ENCODE measurements at regions not wholly inside any gene's neighbourhood (a gene's known extent, or its start where the extent isn't known, plus 50 kb on each side); places are given as distances from the start of the nearest gene placed in this dataset.

DNA sequence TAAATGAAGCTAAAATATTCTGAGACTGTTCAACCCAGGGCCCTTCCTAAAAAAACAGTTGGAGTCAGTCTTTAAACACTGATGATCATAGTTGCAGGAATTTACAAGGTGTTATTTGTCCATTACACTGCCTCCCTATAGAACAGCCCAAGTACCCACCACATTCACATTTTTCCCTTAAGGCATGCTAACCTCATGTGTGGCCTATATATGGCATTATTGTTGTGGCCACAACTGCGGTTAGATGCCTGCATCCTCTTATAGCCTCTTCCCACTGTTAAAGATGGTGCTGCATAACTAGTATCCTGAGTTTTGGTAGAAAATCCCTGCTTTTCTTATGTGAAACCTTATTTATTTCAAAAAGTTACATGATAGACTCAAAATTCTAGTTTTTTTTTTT is 287.9 kb upstream of the SEMA3A start (continued):
- TF ChIP-seq ZBTB33 (IDR thresholded peaks at IDR 0.05; ENCODE audit: borderline replicate concordance, low read depth): no peak

DNA sequence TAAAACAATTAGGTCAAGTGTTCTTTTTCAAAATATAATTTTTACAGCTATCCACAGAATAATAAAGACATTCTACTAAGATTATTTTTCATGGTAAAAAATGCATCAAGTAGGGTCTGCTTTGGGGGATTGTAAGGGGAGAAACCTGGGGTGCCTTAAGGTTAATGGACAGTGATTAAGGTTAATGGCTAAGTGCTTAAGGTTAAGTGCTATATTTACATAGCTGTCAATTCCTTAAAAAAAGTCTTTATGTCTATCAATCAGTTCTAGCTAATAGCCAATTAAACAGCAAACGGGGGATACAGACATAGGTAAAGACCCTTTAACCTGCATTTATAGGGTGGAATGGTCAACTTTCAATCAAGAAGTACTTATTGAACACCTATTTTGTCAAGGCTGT is 284.5 kb upstream of the SEMA3A start:
- Histone ChIP-seq H3K79me2 (ENCODE audit: insufficient read depth) (no peaks in the 10 kb centered on the region), H3K9me3 (no peaks in the 10 kb centered on the region), H3K36me3 (replicated peaks in 1 of 2; ENCODE audit: control insufficient read depth in 1 of 2, insufficient read depth in 2 of 2, low read length in 1 of 2) (no peaks in the 10 kb centered on the region), H4K20me1 (ENCODE audit: insufficient read depth) (no peaks in the 10 kb centered on the region), H3K4me1 (ENCODE audit: control insufficient read depth in 1 of 2, insufficient read depth in 2 of 2, low read depth in 1 of 2, low read length in 1 of 2) (no peaks in the 10 kb centered on the region; a peak in 1 of 4 replicates), H3K9me2 (no peaks in the 10 kb centered on the region), H3K4me3 (ENCODE audit: low read depth in 2 of 2, low read length in 1 of 2) (no peak overlapping the region), H2AFZ (ENCODE audit: low read depth) (no peak overlapping the region), H3K4me2 (no peak overlapping the region), H3F3A (replicated peaks; ENCODE audit: insufficient read depth) (no peaks in the 10 kb centered on the region), H3K27ac (ENCODE audit: low read depth in 2 of 2, low read length in 1 of 2) (no peak overlapping the region), H3K9ac (no peak overlapping the region), H3K27me3 (ENCODE audit: insufficient read depth) (no peaks in the 10 kb centered on the region)
- ChIA-PET POLR2A (no interaction called here), CTCF (no interaction called here)
- DNase-seq: no peak
- 94% methylated on average over 1 of the region's 1 CpG for WGBS (ENCODE audit: low lambda C conversion rate)
- no peak for TF ChIP-seq MAX (IDR thresholded peaks at IDR 0.05; ENCODE audit: low read depth)
- TF ChIP-seq PBX3 (IDR thresholded peaks at IDR 0.05): no peak
- TF ChIP-seq USF1 (IDR thresholded peaks at IDR 0.05; ENCODE audit: borderline replicate concordance, low read depth): no peak
- no peak for TF ChIP-seq JUND (IDR thresholded peaks at IDR 0.05)
- TF ChIP-seq FOXM1 (IDR thresholded peaks at IDR 0.05; ENCODE audit: low read depth): no peak
- TF ChIP-seq RCOR1 (IDR thresholded peaks at IDR 0.05; ENCODE audit: low read length): no peak
- no peak for TF ChIP-seq FOSL2 (IDR thresholded peaks at IDR 0.05; ENCODE audit: borderline replicate concordance, low read depth)
- no peak for TF ChIP-seq RAD21 (IDR thresholded peaks at IDR 0.05; ENCODE audit: low read length)
- TF ChIP-seq NFIC (IDR thresholded peaks at IDR 0.05; ENCODE audit: borderline replicate concordance): no peak
- no peak for TF ChIP-seq EP300 (IDR thresholded peaks at IDR 0.05; ENCODE audit: borderline replicate concordance in 1 of 2, low read depth in 1 of 2, low read length in 1 of 2)
- TF ChIP-seq GABPA (IDR thresholded peaks at IDR 0.05; ENCODE audit: low read depth): no peak
- no peak for TF ChIP-seq ZBTB33 (IDR thresholded peaks at IDR 0.05; ENCODE audit: borderline replicate concordance, low read depth)
- TF ChIP-seq, protein P1, sequence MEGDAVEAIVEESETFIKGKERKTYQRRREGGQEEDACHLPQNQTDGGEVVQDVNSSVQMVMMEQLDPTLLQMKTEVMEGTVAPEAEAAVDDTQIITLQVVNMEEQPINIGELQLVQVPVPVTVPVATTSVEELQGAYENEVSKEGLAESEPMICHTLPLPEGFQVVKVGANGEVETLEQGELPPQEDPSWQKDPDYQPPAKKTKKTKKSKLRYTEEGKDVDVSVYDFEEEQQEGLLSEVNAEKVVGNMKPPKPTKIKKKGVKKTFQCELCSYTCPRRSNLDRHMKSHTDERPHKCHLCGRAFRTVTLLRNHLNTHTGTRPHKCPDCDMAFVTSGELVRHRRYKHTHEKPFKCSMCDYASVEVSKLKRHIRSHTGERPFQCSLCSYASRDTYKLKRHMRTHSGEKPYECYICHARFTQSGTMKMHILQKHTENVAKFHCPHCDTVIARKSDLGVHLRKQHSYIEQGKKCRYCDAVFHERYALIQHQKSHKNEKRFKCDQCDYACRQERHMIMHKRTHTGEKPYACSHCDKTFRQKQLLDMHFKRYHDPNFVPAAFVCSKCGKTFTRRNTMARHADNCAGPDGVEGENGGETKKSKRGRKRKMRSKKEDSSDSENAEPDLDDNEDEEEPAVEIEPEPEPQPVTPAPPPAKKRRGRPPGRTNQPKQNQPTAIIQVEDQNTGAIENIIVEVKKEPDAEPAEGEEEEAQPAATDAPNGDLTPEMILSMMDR (IDR thresholded peaks at IDR 0.05): no peak
- TF ChIP-seq, protein P2, sequence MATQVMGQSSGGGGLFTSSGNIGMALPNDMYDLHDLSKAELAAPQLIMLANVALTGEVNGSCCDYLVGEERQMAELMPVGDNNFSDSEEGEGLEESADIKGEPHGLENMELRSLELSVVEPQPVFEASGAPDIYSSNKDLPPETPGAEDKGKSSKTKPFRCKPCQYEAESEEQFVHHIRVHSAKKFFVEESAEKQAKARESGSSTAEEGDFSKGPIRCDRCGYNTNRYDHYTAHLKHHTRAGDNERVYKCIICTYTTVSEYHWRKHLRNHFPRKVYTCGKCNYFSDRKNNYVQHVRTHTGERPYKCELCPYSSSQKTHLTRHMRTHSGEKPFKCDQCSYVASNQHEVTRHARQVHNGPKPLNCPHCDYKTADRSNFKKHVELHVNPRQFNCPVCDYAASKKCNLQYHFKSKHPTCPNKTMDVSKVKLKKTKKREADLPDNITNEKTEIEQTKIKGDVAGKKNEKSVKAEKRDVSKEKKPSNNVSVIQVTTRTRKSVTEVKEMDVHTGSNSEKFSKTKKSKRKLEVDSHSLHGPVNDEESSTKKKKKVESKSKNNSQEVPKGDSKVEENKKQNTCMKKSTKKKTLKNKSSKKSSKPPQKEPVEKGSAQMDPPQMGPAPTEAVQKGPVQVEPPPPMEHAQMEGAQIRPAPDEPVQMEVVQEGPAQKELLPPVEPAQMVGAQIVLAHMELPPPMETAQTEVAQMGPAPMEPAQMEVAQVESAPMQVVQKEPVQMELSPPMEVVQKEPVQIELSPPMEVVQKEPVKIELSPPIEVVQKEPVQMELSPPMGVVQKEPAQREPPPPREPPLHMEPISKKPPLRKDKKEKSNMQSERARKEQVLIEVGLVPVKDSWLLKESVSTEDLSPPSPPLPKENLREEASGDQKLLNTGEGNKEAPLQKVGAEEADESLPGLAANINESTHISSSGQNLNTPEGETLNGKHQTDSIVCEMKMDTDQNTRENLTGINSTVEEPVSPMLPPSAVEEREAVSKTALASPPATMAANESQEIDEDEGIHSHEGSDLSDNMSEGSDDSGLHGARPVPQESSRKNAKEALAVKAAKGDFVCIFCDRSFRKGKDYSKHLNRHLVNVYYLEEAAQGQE (IDR thresholded peaks at IDR 0.05; ENCODE audit: low read depth, low read length): no peak
- no peak for TF ChIP-seq USF2 (IDR thresholded peaks at IDR 0.05; ENCODE audit: borderline replicate concordance, low read depth, low read length)
- no peak for TF ChIP-seq POLR2AphosphoS5 (IDR thresholded peaks at IDR 0.05; ENCODE audit: low read depth, low read length)
- TF ChIP-seq SIN3A (IDR thresholded peaks at IDR 0.05; ENCODE audit: borderline replicate concordance, low read depth, low read length): no peak
